ENCODE measurements at regions not wholly inside any gene's neighbourhood (a gene's known extent, or its start where the extent isn't known, plus 50 kb on each side); places are given as distances from the start of the nearest gene placed in this dataset.
"Not testable (repeated sequence)": the region's sequence is repeated elsewhere in the genome, so short reads cannot be mapped to it uniquely, and the experiment has no call there.

- Mint-ChIP-seq H3K9me3 (ENCODE audit: unreplicated experiment) (no peaks in the 10 kb centered on the region), H3K36me3 (ENCODE audit: unreplicated experiment) (no peaks in the 10 kb centered on the region), H3K27me3 (ENCODE audit: unreplicated experiment) (no peaks in the 10 kb centered on the region), H3K27ac (ENCODE audit: unreplicated experiment) (no peak overlapping the region), H3K4me3 (ENCODE audit: unreplicated experiment) (no peak overlapping the region), H3K4me1 (ENCODE audit: low read depth, unreplicated experiment) (no peaks in the 10 kb centered on the region)
- no peak for TF ChIP-seq CTCF (IDR thresholded peaks at IDR 0.05; ENCODE audit: partially characterized antibody, unreplicated experiment)
- DNase-seq = no peak
Observed at GRCh38 chr3:77746048-77746447, 706.1 kb downstream of the ROBO2 start.

GRCh38 chr3:77746892-77747291, 707.0 kb downstream of the ROBO2 start:
- Mint-ChIP-seq H3K4me3 (ENCODE audit: unreplicated experiment) (no peak overlapping the region), H3K36me3 (ENCODE audit: unreplicated experiment) (no peaks in the 10 kb centered on the region), H3K27ac (ENCODE audit: unreplicated experiment) (no peak overlapping the region), H3K27me3 (ENCODE audit: unreplicated experiment) (no peaks in the 10 kb centered on the region), H3K4me1 (ENCODE audit: low read depth, unreplicated experiment) (no peaks in the 10 kb centered on the region), H3K9me3 (ENCODE audit: unreplicated experiment) (no peaks in the 10 kb centered on the region)
- no peak for TF ChIP-seq CTCF (IDR thresholded peaks at IDR 0.05; ENCODE audit: partially characterized antibody, unreplicated experiment)
- DNase-seq = no peak

- H3K36me3 Mint-ChIP-seq (ENCODE audit: unreplicated experiment) = peaks cover 15% of the 10 kb centered on the region
- H3K4me1 Mint-ChIP-seq (ENCODE audit: low read depth, unreplicated experiment); H3K27ac Mint-ChIP-seq (ENCODE audit: unreplicated experiment); DNase-seq; H3K9me3 Mint-ChIP-seq (ENCODE audit: unreplicated experiment); H3K27me3 Mint-ChIP-seq (ENCODE audit: unreplicated experiment); H3K4me3 Mint-ChIP-seq (ENCODE audit: unreplicated experiment): not testable (repeated sequence)
Observed at GRCh38 chr3:77756397-77756975, 716.6 kb downstream of the ROBO2 start.

- peaks cover 5% of the 10 kb centered on the region for H3K36me3 Mint-ChIP-seq (ENCODE audit: unreplicated experiment)
- H3K9me3 Mint-ChIP-seq (ENCODE audit: unreplicated experiment) = no peaks in the 10 kb centered on the region
- no peak overlapping the region for H3K4me3 Mint-ChIP-seq (ENCODE audit: unreplicated experiment)
- DNase-seq = no peak
- TF ChIP-seq CTCF (IDR thresholded peaks at IDR 0.05; ENCODE audit: partially characterized antibody, unreplicated experiment) = no peak
- H3K27ac Mint-ChIP-seq (ENCODE audit: unreplicated experiment) = no peak overlapping the region
- no peaks in the 10 kb centered on the region for H3K27me3 Mint-ChIP-seq (ENCODE audit: unreplicated experiment)
- no peaks in the 10 kb centered on the region for H3K4me1 Mint-ChIP-seq (ENCODE audit: low read depth, unreplicated experiment)
Observed at GRCh38 chr3:77772459-77772858, 732.6 kb downstream of the ROBO2 start.

DNA sequence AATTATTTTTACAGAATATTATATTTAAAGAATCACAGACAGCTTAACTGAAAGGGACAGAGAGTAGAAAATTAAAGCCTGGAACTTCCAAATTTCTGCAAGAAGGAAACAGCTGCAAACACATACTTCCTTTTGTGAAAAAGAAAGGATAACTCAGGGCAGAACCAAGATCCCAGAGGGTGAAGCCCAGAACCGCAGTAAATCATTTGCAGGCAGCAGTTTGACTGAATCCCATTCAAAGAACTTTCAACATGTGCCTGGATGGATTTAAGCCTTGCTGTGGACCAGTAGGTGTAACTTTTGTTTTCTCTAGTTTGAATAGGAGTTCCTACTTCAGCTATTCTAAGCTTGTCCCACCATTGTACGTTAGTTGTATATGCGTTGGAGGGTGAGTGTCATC, 733.2 kb downstream of the ROBO2 start:
- H3K27me3 Mint-ChIP-seq (ENCODE audit: unreplicated experiment) = no peaks in the 10 kb centered on the region
- no peaks in the 10 kb centered on the region for H3K4me1 Mint-ChIP-seq (ENCODE audit: low read depth, unreplicated experiment)
- no peak for TF ChIP-seq CTCF (IDR thresholded peaks at IDR 0.05; ENCODE audit: partially characterized antibody, unreplicated experiment)
- H3K9me3 Mint-ChIP-seq (ENCODE audit: unreplicated experiment) = no peaks in the 10 kb centered on the region
- no peak overlapping the region for H3K4me3 Mint-ChIP-seq (ENCODE audit: unreplicated experiment)
- no peak overlapping the region for H3K27ac Mint-ChIP-seq (ENCODE audit: unreplicated experiment)
- H3K36me3 Mint-ChIP-seq (ENCODE audit: unreplicated experiment) = peaks cover 5% of the 10 kb centered on the region
- no peak for DNase-seq
